ENCODE measurements at regions not wholly inside any gene's neighbourhood (a gene's known extent, or its start where the extent isn't known, plus 50 kb on each side); places are given as distances from the start of the nearest gene placed in this dataset.

DNA sequence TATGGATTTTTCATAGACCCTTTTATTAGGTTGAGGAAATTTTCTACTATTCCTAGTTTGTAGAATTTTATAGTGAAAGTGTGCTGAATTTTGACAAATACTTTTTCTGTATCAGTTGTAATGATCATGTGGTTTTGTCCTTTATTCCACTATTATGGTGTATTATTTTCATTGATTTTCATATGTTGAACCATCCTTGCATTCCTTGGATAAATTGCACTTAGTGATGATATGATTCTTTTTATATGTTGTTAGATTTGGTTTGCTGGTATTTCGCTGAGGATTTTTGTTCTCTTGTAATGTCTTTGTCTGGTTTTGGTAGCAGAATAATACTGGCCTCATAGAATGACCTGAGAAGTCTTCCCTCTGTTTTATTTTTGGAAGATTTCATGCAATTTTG, 140.6 kb upstream of the CDK6 start:
- H3K27me3 ChIP-seq (ENCODE audit: control insufficient read depth, insufficient read depth, low read length, poor library complexity, severe bottlenecking) = no peaks in the 10 kb centered on the region
- DNase-seq = no peak
- H3K27ac ChIP-seq (ENCODE audit: low read depth, low read length) = no peak overlapping the region
- H3K36me3 ChIP-seq (ENCODE audit: control insufficient read depth, insufficient read depth, low read length) = no peaks in the 10 kb centered on the region
- H3K9ac ChIP-seq (ENCODE audit: extremely low read depth, low read length, poor library complexity, severe bottlenecking) = no peak overlapping the region
- H3K4me3 ChIP-seq (ENCODE audit: low read length) = no peak overlapping the region
- Mint-ChIP-seq H3K27ac (no peak overlapping the region), H3K36me3 (ENCODE audit: low read depth) (peaks cover 2% of the 10 kb centered on the region), H3K4me3 (no peak overlapping the region), H3K9me3 (peaks cover 33% of the 10 kb centered on the region), H3K27me3 (ENCODE audit: insufficient read depth) (peaks cover 2% of the 10 kb centered on the region), H3K4me1 (no peaks in the 10 kb centered on the region)
- peaks cover 49% of the 10 kb centered on the region for H3K9me3 ChIP-seq (ENCODE audit: control insufficient read depth, low read length)
- no peak for TF ChIP-seq CTCF (conservative IDR thresholded peaks at IDR 0.05)
- no peaks in the 10 kb centered on the region for H3K4me1 ChIP-seq (ENCODE audit: control insufficient read depth, insufficient read depth, low read length)
- 94% methylated on average over 1 of the region's 1 CpG; no CpG with 5 or more reads in 1 of the 2 experiments for WGBS, 2 experiments (ENCODE audit: insufficient coverage in 1 of 2, insufficient read length in 1 of 2)

DNA sequence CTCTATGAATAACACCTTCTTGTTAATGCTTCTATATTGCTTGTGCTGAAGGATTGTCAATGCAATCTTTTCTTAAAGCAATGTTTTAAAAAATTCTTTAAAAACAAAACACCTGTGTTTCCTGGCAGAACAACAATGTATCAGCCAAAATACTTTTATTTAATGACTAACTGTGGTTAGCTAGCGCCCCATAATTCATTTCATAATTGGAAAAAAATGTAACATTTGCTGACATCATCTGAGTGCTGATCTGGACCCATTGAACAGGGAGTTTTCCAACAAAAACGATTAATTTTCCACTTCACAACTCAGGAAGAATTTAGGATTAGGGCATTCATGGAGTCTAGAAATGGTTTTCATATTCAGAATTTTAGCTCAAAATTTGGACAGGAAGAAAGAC, 137.6 kb upstream of the CDK6 start:
- Histone ChIP-seq H3K9ac (ENCODE audit: extremely low read depth, low read length, poor library complexity, severe bottlenecking) (no peak overlapping the region), H3K4me3 (ENCODE audit: low read length) (no peak overlapping the region), H3K27me3 (ENCODE audit: control insufficient read depth, insufficient read depth, low read length, poor library complexity, severe bottlenecking) (no peaks in the 10 kb centered on the region), H3K27ac (ENCODE audit: low read depth, low read length) (no peak overlapping the region), H3K4me1 (ENCODE audit: control insufficient read depth, insufficient read depth, low read length) (no peaks in the 10 kb centered on the region), H3K9me3 (ENCODE audit: control insufficient read depth, low read length) (peaks cover 40% of the 10 kb centered on the region), H3K36me3 (ENCODE audit: control insufficient read depth, insufficient read depth, low read length) (no peaks in the 10 kb centered on the region)
- H3K4me1 Mint-ChIP-seq = peaks cover 4% of the 10 kb centered on the region
- no peak for DNase-seq
- peaks cover 2% of the 10 kb centered on the region for H3K36me3 Mint-ChIP-seq (ENCODE audit: low read depth)
- H3K27ac Mint-ChIP-seq = no peak overlapping the region
- 79 to 86% methylated on average over 2 of the region's 2 CpGs for WGBS, 2 experiments (ENCODE audit: insufficient coverage in 1 of 2, insufficient read length in 1 of 2)
- H3K27me3 Mint-ChIP-seq (ENCODE audit: insufficient read depth) = peaks cover 2% of the 10 kb centered on the region
- peaks cover 32% of the 10 kb centered on the region for H3K9me3 Mint-ChIP-seq
- no peak overlapping the region for H3K4me3 Mint-ChIP-seq
- no peak for TF ChIP-seq CTCF (conservative IDR thresholded peaks at IDR 0.05)

- Histone ChIP-seq H3K27ac (ENCODE audit: low read depth, low read length) (no peak overlapping the region), H3K27me3 (ENCODE audit: control insufficient read depth, insufficient read depth, low read length, poor library complexity, severe bottlenecking) (no peaks in the 10 kb centered on the region), H3K36me3 (ENCODE audit: control insufficient read depth, insufficient read depth, low read length) (no peaks in the 10 kb centered on the region), H3K9ac (ENCODE audit: extremely low read depth, low read length, poor library complexity, severe bottlenecking) (no peak overlapping the region), H3K9me3 (ENCODE audit: control insufficient read depth, low read length) (peaks cover 40% of the 10 kb centered on the region), H3K4me1 (ENCODE audit: control insufficient read depth, insufficient read depth, low read length) (no peaks in the 10 kb centered on the region), H3K4me3 (ENCODE audit: low read length) (no peak overlapping the region)
- H3K9me3 Mint-ChIP-seq = peaks cover 29% of the 10 kb centered on the region
- no peak for TF ChIP-seq CTCF (conservative IDR thresholded peaks at IDR 0.05)
- H3K4me1 Mint-ChIP-seq = peaks cover 4% of the 10 kb centered on the region
- no peak overlapping the region for H3K4me3 Mint-ChIP-seq
- H3K36me3 Mint-ChIP-seq (ENCODE audit: low read depth) = peaks cover 2% of the 10 kb centered on the region
- peaks cover 2% of the 10 kb centered on the region for H3K27me3 Mint-ChIP-seq (ENCODE audit: insufficient read depth)
- H3K27ac Mint-ChIP-seq = no peak overlapping the region
- no peak for DNase-seq
Observed at GRCh38 chr7:92973293-92973731, 136.9 kb upstream of the CDK6 start.

Measured in endodermal cell (in vitro differentiated cells).